ENCODE measurements at regions not wholly inside any gene's neighbourhood (a gene's known extent, or its start where the extent isn't known, plus 50 kb on each side); places are given as distances from the start of the nearest gene placed in this dataset.
"Not testable (repeated sequence)": the region's sequence is repeated elsewhere in the genome, so short reads cannot be mapped to it uniquely, and the experiment has no call there.

DNA sequence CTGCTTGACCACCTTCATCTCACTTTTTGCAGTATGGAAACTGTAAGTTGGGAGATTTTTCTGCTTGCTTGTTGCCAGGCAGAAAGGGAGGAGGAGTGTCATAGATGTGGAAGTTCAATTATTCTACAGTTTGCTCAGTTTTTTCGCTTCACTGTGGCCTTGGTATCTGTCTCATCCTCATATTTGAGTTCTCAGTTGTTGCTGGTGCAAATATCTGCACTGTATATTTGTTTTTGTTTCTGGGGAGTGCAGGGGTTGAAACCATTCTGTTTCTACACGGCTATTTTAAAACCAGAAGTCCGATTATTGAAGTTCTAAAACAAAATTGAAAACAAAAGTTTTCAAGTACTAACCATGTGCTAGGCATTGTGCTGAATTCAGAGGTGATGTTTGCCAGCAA lies 153.4 kb downstream of the JRKL start:
- no peaks in the 10 kb centered on the region for H3K4me1 ChIP-seq (ENCODE audit: control insufficient read depth in 4 of 4, insufficient read depth in 4 of 4, low read length in 3 of 4)
- TF ChIP-seq, protein P1, sequence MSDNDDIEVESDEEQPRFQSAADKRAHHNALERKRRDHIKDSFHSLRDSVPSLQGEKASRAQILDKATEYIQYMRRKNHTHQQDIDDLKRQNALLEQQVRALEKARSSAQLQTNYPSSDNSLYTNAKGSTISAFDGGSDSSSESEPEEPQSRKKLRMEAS (IDR thresholded peaks at IDR 0.05): no peak
- TF ChIP-seq FOXA2 (IDR thresholded peaks at IDR 0.05) (no peak), JUND (IDR thresholded peaks at IDR 0.05) (no peak), YY1 (IDR thresholded peaks at IDR 0.05) (no peak), RAD21 (IDR thresholded peaks at IDR 0.05) (no peak)
- TF ChIP-seq, protein P2, sequence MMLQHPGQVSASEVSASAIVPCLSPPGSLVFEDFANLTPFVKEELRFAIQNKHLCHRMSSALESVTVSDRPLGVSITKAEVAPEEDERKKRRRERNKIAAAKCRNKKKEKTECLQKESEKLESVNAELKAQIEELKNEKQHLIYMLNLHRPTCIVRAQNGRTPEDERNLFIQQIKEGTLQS (IDR thresholded peaks at IDR 0.05): no peak
- WGBS: 64% methylated on average over 3 of the region's 3 CpGs
- no peaks in the 10 kb centered on the region for H3K9me3 ChIP-seq (ENCODE audit: control insufficient read depth in 4 of 4, low read length in 3 of 4)
- no peak overlapping the region for H3K9ac ChIP-seq (ENCODE audit: low read depth in 1 of 2, low read length in 2 of 2)
- H3K4me3 ChIP-seq (ENCODE audit: low read depth in 1 of 3, low read length in 3 of 3): no peak overlapping the region
- no peaks in the 10 kb centered on the region for H3K36me3 ChIP-seq (ENCODE audit: control insufficient read depth in 4 of 4, insufficient read depth in 3 of 4, low read depth in 1 of 4, low read length in 3 of 4)
- peaks cover 0 to 2% (median 0%) of the 10 kb centered on the region in 4 donors for H3K27me3 ChIP-seq (ENCODE audit: control insufficient read depth in 4 of 4, insufficient read depth in 4 of 4, low read length in 3 of 4)
- no peak for DNase-seq (ENCODE audit: low spot score)
- H3K27ac ChIP-seq (ENCODE audit: low read depth in 1 of 2, low read length in 2 of 2): no peak overlapping the region

DNA sequence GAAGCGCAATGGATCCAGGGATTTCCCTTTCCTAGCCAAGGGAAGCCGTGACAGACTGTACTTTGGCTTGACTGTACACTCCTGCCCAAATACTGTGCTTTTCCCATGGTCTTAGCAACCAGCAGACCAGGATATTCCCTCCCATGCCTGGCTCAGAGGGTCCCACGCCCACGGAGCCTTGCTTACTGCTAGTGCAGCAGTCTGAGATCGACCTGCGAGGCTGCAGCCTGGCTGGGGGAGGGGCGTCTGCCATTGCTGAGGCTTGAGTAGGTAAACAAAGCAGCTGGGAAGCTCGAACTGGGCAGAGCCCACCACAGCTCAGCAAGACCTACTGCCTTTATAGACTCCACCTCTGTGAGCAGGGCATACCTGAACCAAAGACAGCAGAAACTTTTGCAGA lies 155.4 kb downstream of the JRKL start:
- not testable (repeated sequence) for H3K4me1 ChIP-seq (ENCODE audit: control insufficient read depth in 4 of 4, insufficient read depth in 4 of 4, low read length in 3 of 4); H3K27me3 ChIP-seq (ENCODE audit: control insufficient read depth in 4 of 4, insufficient read depth in 4 of 4, low read length in 3 of 4); H3K9ac ChIP-seq (ENCODE audit: low read depth in 1 of 2, low read length in 2 of 2); DNase-seq (ENCODE audit: low spot score); H3K27ac ChIP-seq (ENCODE audit: low read depth in 1 of 2, low read length in 2 of 2); H3K36me3 ChIP-seq (ENCODE audit: control insufficient read depth in 4 of 4, insufficient read depth in 3 of 4, low read depth in 1 of 4, low read length in 3 of 4); H3K4me3 ChIP-seq (ENCODE audit: low read depth in 1 of 3, low read length in 3 of 3); H3K9me3 ChIP-seq (ENCODE audit: control insufficient read depth in 4 of 4, low read length in 3 of 4)
- WGBS: 50% methylated on average over 8 of the region's 8 CpGs

DNA sequence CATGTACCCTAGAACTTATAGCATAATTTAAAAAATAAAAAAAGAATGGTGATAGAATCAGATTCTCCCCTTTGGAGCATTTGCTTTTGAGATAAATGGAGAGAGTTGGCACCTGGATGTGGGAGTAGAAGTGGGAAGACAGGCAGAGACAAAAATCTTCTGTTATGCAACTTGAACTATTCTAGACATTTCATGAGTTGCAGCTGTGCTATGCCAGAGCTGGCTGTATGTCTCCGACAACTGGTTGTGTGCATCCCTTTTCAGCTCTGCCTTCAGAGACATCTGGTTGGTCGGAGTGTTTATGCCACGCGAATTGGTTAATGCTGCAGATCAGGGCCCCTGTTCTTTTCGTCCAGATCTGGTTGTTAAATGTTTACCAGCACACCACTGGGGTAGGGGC lies 161.3 kb downstream of the JRKL start:
- no peaks in the 10 kb centered on the region for H3K9me3 ChIP-seq (ENCODE audit: control insufficient read depth in 4 of 4, low read length in 3 of 4)
- no peak for TF ChIP-seq JUND (IDR thresholded peaks at IDR 0.05)
- TF ChIP-seq GABPA (IDR thresholded peaks at IDR 0.05 in 1 of 2, conservative IDR thresholded peaks at IDR 0.05 in 1 of 2): no peak
- TF ChIP-seq, protein P3, sequence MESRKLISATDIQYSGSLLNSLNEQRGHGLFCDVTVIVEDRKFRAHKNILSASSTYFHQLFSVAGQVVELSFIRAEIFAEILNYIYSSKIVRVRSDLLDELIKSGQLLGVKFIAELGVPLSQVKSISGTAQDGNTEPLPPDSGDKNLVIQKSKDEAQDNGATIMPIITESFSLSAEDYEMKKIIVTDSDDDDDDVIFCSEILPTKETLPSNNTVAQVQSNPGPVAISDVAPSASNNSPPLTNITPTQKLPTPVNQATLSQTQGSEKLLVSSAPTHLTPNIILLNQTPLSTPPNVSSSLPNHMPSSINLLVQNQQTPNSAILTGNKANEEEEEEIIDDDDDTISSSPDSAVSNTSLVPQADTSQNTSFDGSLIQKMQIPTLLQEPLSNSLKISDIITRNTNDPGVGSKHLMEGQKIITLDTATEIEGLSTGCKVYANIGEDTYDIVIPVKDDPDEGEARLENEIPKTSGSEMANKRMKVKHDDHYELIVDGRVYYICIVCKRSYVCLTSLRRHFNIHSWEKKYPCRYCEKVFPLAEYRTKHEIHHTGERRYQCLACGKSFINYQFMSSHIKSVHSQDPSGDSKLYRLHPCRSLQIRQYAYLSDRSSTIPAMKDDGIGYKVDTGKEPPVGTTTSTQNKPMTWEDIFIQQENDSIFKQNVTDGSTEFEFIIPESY (IDR thresholded peaks at IDR 0.05): no peak
- TF ChIP-seq FOXA1 (IDR thresholded peaks at IDR 0.05): no peak
- TF ChIP-seq, protein P2 (IDR thresholded peaks at IDR 0.05): no peak
- TF ChIP-seq, protein P4, sequence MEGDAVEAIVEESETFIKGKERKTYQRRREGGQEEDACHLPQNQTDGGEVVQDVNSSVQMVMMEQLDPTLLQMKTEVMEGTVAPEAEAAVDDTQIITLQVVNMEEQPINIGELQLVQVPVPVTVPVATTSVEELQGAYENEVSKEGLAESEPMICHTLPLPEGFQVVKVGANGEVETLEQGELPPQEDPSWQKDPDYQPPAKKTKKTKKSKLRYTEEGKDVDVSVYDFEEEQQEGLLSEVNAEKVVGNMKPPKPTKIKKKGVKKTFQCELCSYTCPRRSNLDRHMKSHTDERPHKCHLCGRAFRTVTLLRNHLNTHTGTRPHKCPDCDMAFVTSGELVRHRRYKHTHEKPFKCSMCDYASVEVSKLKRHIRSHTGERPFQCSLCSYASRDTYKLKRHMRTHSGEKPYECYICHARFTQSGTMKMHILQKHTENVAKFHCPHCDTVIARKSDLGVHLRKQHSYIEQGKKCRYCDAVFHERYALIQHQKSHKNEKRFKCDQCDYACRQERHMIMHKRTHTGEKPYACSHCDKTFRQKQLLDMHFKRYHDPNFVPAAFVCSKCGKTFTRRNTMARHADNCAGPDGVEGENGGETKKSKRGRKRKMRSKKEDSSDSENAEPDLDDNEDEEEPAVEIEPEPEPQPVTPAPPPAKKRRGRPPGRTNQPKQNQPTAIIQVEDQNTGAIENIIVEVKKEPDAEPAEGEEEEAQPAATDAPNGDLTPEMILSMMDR (IDR thresholded peaks at IDR 0.05; ENCODE audit: low read depth, low read length, missing input control): no peak
- no peak overlapping the region for H3K27ac ChIP-seq (ENCODE audit: low read depth in 1 of 2, low read length in 2 of 2)
- H3K27me3 ChIP-seq (ENCODE audit: control insufficient read depth in 4 of 4, insufficient read depth in 4 of 4, low read length in 3 of 4): no peaks in the 10 kb centered on the region
- no peak overlapping the region for H3K9ac ChIP-seq (ENCODE audit: low read depth in 1 of 2, low read length in 2 of 2)
- no peak overlapping the region for H3K4me3 ChIP-seq (ENCODE audit: low read depth in 1 of 3, low read length in 3 of 3)
- H3K36me3 ChIP-seq (ENCODE audit: control insufficient read depth in 4 of 4, insufficient read depth in 3 of 4, low read depth in 1 of 4, low read length in 3 of 4): no peaks in the 10 kb centered on the region
- WGBS: 82% methylated on average over 5 of the region's 5 CpGs
- DNase-seq (ENCODE audit: low spot score): no peak
- H3K4me1 ChIP-seq (ENCODE audit: control insufficient read depth in 4 of 4, insufficient read depth in 4 of 4, low read length in 3 of 4): no peaks in the 10 kb centered on the region
